ENCODE measurements at regions not wholly inside any gene's neighbourhood (a gene's known extent, or its start where the extent isn't known, plus 50 kb on each side); places are given as distances from the start of the nearest gene placed in this dataset.

DNA sequence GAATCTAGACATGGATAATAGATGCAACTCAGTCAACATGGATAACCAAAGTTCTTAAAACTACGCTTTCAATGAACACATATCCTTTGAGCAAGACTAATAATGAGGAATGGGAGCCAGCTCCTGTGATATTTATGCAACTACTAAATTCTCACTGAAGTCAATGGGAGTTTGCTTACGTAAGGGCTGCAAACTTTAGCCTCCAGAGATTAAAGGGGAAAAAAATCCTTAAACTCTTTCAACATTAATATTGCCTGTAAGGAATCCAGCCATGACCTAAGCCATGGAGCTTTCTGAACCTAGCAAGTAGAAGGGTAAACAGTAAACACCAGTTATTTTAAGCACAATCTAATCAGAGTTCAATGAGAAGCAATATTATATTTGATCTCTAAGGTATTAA is 125.2 kb upstream of the PITX2 start:
- CTCF ChIA-PET = no interaction called here
- H3K36me3 ChIP-seq (ENCODE audit: control insufficient read depth, insufficient read depth, low read length) = no peaks in the 10 kb centered on the region

DNA sequence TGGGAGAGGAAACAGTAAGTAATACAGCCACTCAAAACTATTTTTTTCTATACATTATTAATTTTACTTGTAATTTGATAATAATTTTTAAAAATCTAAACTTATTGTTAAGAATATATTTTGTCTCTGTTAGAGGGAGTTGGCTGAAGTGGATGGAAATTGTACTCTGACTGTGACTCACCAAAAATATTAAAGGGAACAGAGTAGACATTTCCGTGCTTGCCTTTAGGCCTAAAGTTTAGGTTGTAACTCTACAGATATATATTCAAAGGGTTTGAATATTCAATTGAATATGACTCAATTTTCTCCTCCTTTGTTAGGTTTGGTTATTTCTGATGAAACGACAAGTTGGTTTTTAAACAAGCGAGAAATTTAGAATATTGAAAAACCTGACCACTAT is 128.3 kb upstream of the PITX2 start:
- CTCF ChIA-PET = no interaction called here
- no TSS peak for BruUV-seq (replicated peaks)

More for the DNA sequence above, 125.2 kb upstream of the PITX2 start:
- intact Hi-C loops (cut with micrococcal nuclease; ENCODE audit: unreplicated experiment) (no loop called here), in situ Hi-C loops (cut with HindIII; ENCODE audit: low pct_unique_long_range_greater_than_20kb, low sequenced_read_pairs) (no loop called here)
- H3K4me3 ChIP-seq (ENCODE audit: low read depth in 2 of 2, low read length in 2 of 2) = no peak overlapping the region
- no peak for DNase-seq (ENCODE audit: low read depth, low spot score)
- H3K9me3 ChIP-seq (ENCODE audit: control insufficient read depth, insufficient read depth, low read depth, low read length) = no peaks in the 10 kb centered on the region
- no peaks in the 10 kb centered on the region for H3K4me1 ChIP-seq (ENCODE audit: control insufficient read depth, insufficient read depth, low read length)
- TF ChIP-seq, protein P1, sequence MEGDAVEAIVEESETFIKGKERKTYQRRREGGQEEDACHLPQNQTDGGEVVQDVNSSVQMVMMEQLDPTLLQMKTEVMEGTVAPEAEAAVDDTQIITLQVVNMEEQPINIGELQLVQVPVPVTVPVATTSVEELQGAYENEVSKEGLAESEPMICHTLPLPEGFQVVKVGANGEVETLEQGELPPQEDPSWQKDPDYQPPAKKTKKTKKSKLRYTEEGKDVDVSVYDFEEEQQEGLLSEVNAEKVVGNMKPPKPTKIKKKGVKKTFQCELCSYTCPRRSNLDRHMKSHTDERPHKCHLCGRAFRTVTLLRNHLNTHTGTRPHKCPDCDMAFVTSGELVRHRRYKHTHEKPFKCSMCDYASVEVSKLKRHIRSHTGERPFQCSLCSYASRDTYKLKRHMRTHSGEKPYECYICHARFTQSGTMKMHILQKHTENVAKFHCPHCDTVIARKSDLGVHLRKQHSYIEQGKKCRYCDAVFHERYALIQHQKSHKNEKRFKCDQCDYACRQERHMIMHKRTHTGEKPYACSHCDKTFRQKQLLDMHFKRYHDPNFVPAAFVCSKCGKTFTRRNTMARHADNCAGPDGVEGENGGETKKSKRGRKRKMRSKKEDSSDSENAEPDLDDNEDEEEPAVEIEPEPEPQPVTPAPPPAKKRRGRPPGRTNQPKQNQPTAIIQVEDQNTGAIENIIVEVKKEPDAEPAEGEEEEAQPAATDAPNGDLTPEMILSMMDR (IDR thresholded peaks at IDR 0.05) = no peak
- TF ChIP-seq TCF7L2 (IDR thresholded peaks at IDR 0.05; ENCODE audit: low read depth, low read length) (no peak), POLR2AphosphoS5 (IDR thresholded peaks at IDR 0.05; ENCODE audit: low read depth, low read length) (no peak), SIN3A (IDR thresholded peaks at IDR 0.05; ENCODE audit: borderline replicate concordance, insufficient read depth, low read depth, low read length) (no peak)
- TF ChIP-seq, protein P2, sequence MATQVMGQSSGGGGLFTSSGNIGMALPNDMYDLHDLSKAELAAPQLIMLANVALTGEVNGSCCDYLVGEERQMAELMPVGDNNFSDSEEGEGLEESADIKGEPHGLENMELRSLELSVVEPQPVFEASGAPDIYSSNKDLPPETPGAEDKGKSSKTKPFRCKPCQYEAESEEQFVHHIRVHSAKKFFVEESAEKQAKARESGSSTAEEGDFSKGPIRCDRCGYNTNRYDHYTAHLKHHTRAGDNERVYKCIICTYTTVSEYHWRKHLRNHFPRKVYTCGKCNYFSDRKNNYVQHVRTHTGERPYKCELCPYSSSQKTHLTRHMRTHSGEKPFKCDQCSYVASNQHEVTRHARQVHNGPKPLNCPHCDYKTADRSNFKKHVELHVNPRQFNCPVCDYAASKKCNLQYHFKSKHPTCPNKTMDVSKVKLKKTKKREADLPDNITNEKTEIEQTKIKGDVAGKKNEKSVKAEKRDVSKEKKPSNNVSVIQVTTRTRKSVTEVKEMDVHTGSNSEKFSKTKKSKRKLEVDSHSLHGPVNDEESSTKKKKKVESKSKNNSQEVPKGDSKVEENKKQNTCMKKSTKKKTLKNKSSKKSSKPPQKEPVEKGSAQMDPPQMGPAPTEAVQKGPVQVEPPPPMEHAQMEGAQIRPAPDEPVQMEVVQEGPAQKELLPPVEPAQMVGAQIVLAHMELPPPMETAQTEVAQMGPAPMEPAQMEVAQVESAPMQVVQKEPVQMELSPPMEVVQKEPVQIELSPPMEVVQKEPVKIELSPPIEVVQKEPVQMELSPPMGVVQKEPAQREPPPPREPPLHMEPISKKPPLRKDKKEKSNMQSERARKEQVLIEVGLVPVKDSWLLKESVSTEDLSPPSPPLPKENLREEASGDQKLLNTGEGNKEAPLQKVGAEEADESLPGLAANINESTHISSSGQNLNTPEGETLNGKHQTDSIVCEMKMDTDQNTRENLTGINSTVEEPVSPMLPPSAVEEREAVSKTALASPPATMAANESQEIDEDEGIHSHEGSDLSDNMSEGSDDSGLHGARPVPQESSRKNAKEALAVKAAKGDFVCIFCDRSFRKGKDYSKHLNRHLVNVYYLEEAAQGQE (IDR thresholded peaks at IDR 0.05; ENCODE audit: insufficient read depth in 1 of 2, low read depth in 2 of 2, low read length in 1 of 2) = no peak
- ATAC-seq = no peak
- BruUV-seq (replicated peaks) = no TSS peak
- no peak overlapping the region for H3K27ac ChIP-seq (ENCODE audit: low read length)
- no peaks in the 10 kb centered on the region for H3K27me3 ChIP-seq (ENCODE audit: control insufficient read depth, insufficient read depth, low read length)
- POLR2A ChIA-PET = no interaction called here

More for the DNA sequence above, 128.3 kb upstream of the PITX2 start:
- no peaks in the 10 kb centered on the region for H3K36me3 ChIP-seq (ENCODE audit: control insufficient read depth, insufficient read depth, low read length)
- H3K9me3 ChIP-seq (ENCODE audit: control insufficient read depth, insufficient read depth, low read depth, low read length) = no peaks in the 10 kb centered on the region
- H3K27me3 ChIP-seq (ENCODE audit: control insufficient read depth, insufficient read depth, low read length) = no peaks in the 10 kb centered on the region
- ATAC-seq = no peak
- no peak overlapping the region for H3K4me3 ChIP-seq (ENCODE audit: low read depth in 2 of 2, low read length in 2 of 2)
- DNase-seq (ENCODE audit: low read depth, low spot score) = no peak
- POLR2A ChIA-PET = no interaction called here
- intact Hi-C loops (cut with micrococcal nuclease; ENCODE audit: unreplicated experiment) = no loop called here
- no peaks in the 10 kb centered on the region for H3K4me1 ChIP-seq (ENCODE audit: control insufficient read depth, insufficient read depth, low read length)
- TF ChIP-seq POLR2AphosphoS5 (IDR thresholded peaks at IDR 0.05; ENCODE audit: low read depth, low read length) = no peak
- TF ChIP-seq TCF7L2 (IDR thresholded peaks at IDR 0.05; ENCODE audit: low read depth, low read length) = no peak
- TF ChIP-seq SIN3A (IDR thresholded peaks at IDR 0.05; ENCODE audit: borderline replicate concordance, insufficient read depth, low read depth, low read length) = no peak
- TF ChIP-seq, protein P2 (IDR thresholded peaks at IDR 0.05; ENCODE audit: insufficient read depth in 1 of 2, low read depth in 2 of 2, low read length in 1 of 2) = no peak
- TF ChIP-seq, protein P1 (IDR thresholded peaks at IDR 0.05) = no peak
- in situ Hi-C loops (cut with HindIII; ENCODE audit: low pct_unique_long_range_greater_than_20kb, low sequenced_read_pairs) = no loop called here
- H3K27ac ChIP-seq (ENCODE audit: low read length) = no peak overlapping the region
